ENCODE measurements at regions not wholly inside any gene's neighbourhood (a gene's known extent, or its start where the extent isn't known, plus 50 kb on each side); places are given as distances from the start of the nearest gene placed in this dataset.

GRCh38 chr13:70955887-70956286 is 847.6 kb upstream of the KLHL1 start:
- H3K4me1 ChIP-seq = no peaks in the 10 kb centered on the region
- WGBS (ENCODE audit: missing lambda C conversion rate) = 0% methylated on average over 1 of the region's 1 CpG
- H3K4me3 ChIP-seq = no peak overlapping the region
- no peaks in the 10 kb centered on the region for H3K9me3 ChIP-seq
- DNase-seq (ENCODE audit: low read depth in 1 of 2, low spot score in 1 of 2) (no peak), FAIRE-seq (no peak), ATAC-seq (no peak)
- H3K4me2 ChIP-seq = no peak overlapping the region
- TF ChIP-seq PBX3 (IDR thresholded peaks at IDR 0.05) (no peak), RCOR1 (IDR thresholded peaks at IDR 0.05; ENCODE audit: low read depth, low read length) (no peak), NPAS2 (CRISPR knock-in tag; IDR thresholded peaks at IDR 0.05; ENCODE audit: borderline replicate concordance) (no peak), JUNB (IDR thresholded peaks at IDR 0.05) (no peak), SREBF2 (IDR thresholded peaks at IDR 0.05) (no peak), HDAC2 (IDR thresholded peaks at IDR 0.05) (no peak), MAFK (IDR thresholded peaks at IDR 0.05; ENCODE audit: partially characterized antibody) (no peak), CHD2 (IDR thresholded peaks at IDR 0.05; ENCODE audit: low read length, partially characterized antibody) (no peak), RAD21 (conservative IDR thresholded peaks at IDR 0.05 in 1 of 2, IDR thresholded peaks at IDR 0.05 in 1 of 2) (no peak), CEBPB (IDR thresholded peaks at IDR 0.05) (no peak), KDM5A (IDR thresholded peaks at IDR 0.05) (no peak)
- TF ChIP-seq, protein P1, sequence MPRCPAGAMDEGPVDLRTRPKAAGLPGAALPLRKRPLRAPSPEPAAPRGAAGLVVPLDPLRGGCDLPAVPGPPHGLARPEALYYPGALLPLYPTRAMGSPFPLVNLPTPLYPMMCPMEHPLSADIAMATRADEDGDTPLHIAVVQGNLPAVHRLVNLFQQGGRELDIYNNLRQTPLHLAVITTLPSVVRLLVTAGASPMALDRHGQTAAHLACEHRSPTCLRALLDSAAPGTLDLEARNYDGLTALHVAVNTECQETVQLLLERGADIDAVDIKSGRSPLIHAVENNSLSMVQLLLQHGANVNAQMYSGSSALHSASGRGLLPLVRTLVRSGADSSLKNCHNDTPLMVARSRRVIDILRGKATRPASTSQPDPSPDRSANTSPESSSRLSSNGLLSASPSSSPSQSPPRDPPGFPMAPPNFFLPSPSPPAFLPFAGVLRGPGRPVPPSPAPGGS (IDR thresholded peaks at IDR 0.05) = no peak
- TF ChIP-seq, protein P2, sequence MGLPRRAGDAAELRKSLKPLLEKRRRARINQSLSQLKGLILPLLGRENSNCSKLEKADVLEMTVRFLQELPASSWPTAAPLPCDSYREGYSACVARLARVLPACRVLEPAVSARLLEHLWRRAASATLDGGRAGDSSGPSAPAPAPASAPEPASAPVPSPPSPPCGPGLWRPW (IDR thresholded peaks at IDR 0.05) = no peak
- POLR2A ChIA-PET = no interaction called here
- CTCF ChIA-PET = no interaction called here
- H3K27ac ChIP-seq = no peak overlapping the region

GRCh38 chr13:70950664-70951063 is 842.4 kb upstream of the KLHL1 start:
- no peak for ATAC-seq
- no peak for DNase-seq (ENCODE audit: low read depth in 1 of 2, low spot score in 1 of 2)
- TF ChIP-seq RNF2 (IDR thresholded peaks at IDR 0.05; ENCODE audit: borderline replicate concordance, low read depth) (no peak), HOXB13 (CRISPR knock-in tag; IDR thresholded peaks at IDR 0.05; ENCODE audit: low read depth) (no peak)
- TF ChIP-seq, protein P3, sequence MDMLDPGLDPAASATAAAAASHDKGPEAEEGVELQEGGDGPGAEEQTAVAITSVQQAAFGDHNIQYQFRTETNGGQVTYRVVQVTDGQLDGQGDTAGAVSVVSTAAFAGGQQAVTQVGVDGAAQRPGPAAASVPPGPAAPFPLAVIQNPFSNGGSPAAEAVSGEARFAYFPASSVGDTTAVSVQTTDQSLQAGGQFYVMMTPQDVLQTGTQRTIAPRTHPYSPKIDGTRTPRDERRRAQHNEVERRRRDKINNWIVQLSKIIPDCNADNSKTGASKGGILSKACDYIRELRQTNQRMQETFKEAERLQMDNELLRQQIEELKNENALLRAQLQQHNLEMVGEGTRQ (IDR thresholded peaks at IDR 0.05) = no peak
- no peak overlapping the region for H3K27ac ChIP-seq
- ChIA-PET POLR2A (no interaction called here), CTCF (no interaction called here)
- no peak for FAIRE-seq
- no peaks in the 10 kb centered on the region for H3K4me1 ChIP-seq
- H3K4me2 ChIP-seq = no peak overlapping the region
- no peaks in the 10 kb centered on the region for H3K9me3 ChIP-seq
- no peak overlapping the region for H3K4me3 ChIP-seq

- H3K27ac ChIP-seq = no peak overlapping the region
- no peak for TF ChIP-seq ZFP36 (IDR thresholded peaks at IDR 0.05; ENCODE audit: borderline replicate concordance, partially characterized antibody)
- no peak for TF ChIP-seq HEYL (CRISPR knock-in tag; IDR thresholded peaks at IDR 0.05)
- FAIRE-seq = no peak
- ATAC-seq = no peak
- CTCF ChIA-PET = interaction anchor here (1.0 kb wide), 1 partner anchor 15 kb away, joined by 3 read pairs; no protein-coding TSS in a partner anchor
- no peaks in the 10 kb centered on the region for H3K9me3 ChIP-seq
- no peak for DNase-seq (ENCODE audit: low read depth in 1 of 2, low spot score in 1 of 2)
- H3K4me3 ChIP-seq = no peak overlapping the region
- no peaks in the 10 kb centered on the region for H3K4me1 ChIP-seq
- WGBS (ENCODE audit: missing lambda C conversion rate) = 49% methylated on average over 2 of the region's 2 CpGs
- POLR2A ChIA-PET = no interaction called here
- no peak overlapping the region for H3K4me2 ChIP-seq
These were observed 837.3 kb upstream of the KLHL1 start for GRCh38 chr13:70945506-70945905.

- WGBS (ENCODE audit: missing lambda C conversion rate) = 0% methylated on average over 1 of the region's 1 CpG
- ChIA-PET POLR2A (no interaction called here), CTCF (no interaction called here)
- no peaks in the 10 kb centered on the region for H3K4me1 ChIP-seq
- H3K9me3 ChIP-seq = no peaks in the 10 kb centered on the region
- H3K4me3 ChIP-seq = no peak overlapping the region
- FAIRE-seq (no peak), ATAC-seq (no peak), DNase-seq (ENCODE audit: low read depth in 1 of 2, low spot score in 1 of 2) (no peak)
- TF ChIP-seq RNF2 (IDR thresholded peaks at IDR 0.05; ENCODE audit: borderline replicate concordance, low read depth) = no peak
- TF ChIP-seq RAD21 (conservative IDR thresholded peaks at IDR 0.05 in 1 of 2, IDR thresholded peaks at IDR 0.05 in 1 of 2) = no peak
- TF ChIP-seq NFE2L2 (conservative IDR thresholded peaks at IDR 0.05; ENCODE audit: low read length) = no peak
- no peak for TF ChIP-seq BHLHE40 (IDR thresholded peaks at IDR 0.05; ENCODE audit: low read depth, low read length)
- TF ChIP-seq, protein P3 (IDR thresholded peaks at IDR 0.05) = no peak
- no peak for TF ChIP-seq NR3C1 (IDR thresholded peaks at IDR 0.05)
- no peak for TF ChIP-seq HEYL (CRISPR knock-in tag; IDR thresholded peaks at IDR 0.05)
- no peak for TF ChIP-seq PBX3 (IDR thresholded peaks at IDR 0.05)
- no peak overlapping the region for H3K4me2 ChIP-seq
- no peak overlapping the region for H3K27ac ChIP-seq
These were observed 833.2 kb upstream of the KLHL1 start for GRCh38 chr13:70941454-70941853.
